Adrenal gland (tissue), 9 donors: ENCODE measurements at regions not wholly inside any gene's neighbourhood (a gene's known extent, or its start where the extent isn't known, plus 50 kb on each side); places are given as distances from the start of the nearest gene placed in this dataset.

Source experiments
- DNase-seq, 7 donors: peaks; one replicate each; pipeline ENCODE4 v3.0.0-alpha.2; 2019 to 2020
- H3K27ac ChIP-seq, 5 donors: fragments of 200-600 bp; sonication (generic) in 4 of 5; 1 replicate in 3 of 5; 2 replicates in 2 of 5; pipeline versions ENCODE4 v1.5.1 to v1.8.0; 2016 to 2020; ENCODE audit warnings: mild to moderate bottlenecking in 1 of 5
- H3K27me3 ChIP-seq: fragments of 200-600 bp; 2 replicates; pipeline ENCODE4 v1.8.0; 2021
- H3K36me3 ChIP-seq, 2 donors: fragments of 200-600 bp; replicated peaks in 1 of 2; 1 replicate in 1 of 2; 2 replicates in 1 of 2; pipeline versions ENCODE4 v1.5.1 to v1.8.0; 2018 to 2022
- H3K4me1 ChIP-seq, 2 donors: fragments of 200-600 bp; replicated peaks in 1 of 2; 1 replicate in 1 of 2; 2 replicates in 1 of 2; pipeline versions ENCODE4 v1.5.1 to v1.8.0; 2018 to 2021
- H3K4me3 ChIP-seq, 4 donors: fragments of 200-600 bp; sonication (generic) in 3 of 4; one replicate each; pipeline ENCODE4 v1.5.1; 2016 to 2018
- H3K9me3 ChIP-seq, 3 donors: fragments of 200-600 bp; sonication (generic) in 1 of 3; replicated peaks in 1 of 3; 1 replicate in 2 of 3; 2 replicates in 1 of 3; pipeline versions ENCODE4 v1.5.1 to v1.8.0; 2016 to 2021
- CTCF ChIP-seq, 6 experiments: fragments of 450-650 bp in 4 of 6; fragments of 200-600 bp in 2 of 6; sonication (generic) in 1 of 6; IDR thresholded peaks; 1 replicate in 5 of 6; 2 replicates in 1 of 6; pipeline versions ENCODE4 v1.5.1 to v1.8.0; 2016 to 2021; ENCODE audit warnings: antibody characterized with exemption in 6 of 6, mild to moderate bottlenecking in 2 of 6, moderate library complexity in 1 of 6
- POLR2A ChIP-seq, 2 donors: fragments of 450-650 bp; IDR thresholded peaks; one replicate each; pipeline ENCODE4 v1.6.1; 2017; ENCODE audit warnings: antibody characterized with exemption in 2 of 2, mild to moderate bottlenecking in 2 of 2, moderate library complexity in 1 of 2
- WGBS, 4 donors: extraction: QIAGEN DNeasy Blood & Tissue Kit in 2 of 4; methylation state at CpG; one replicate each; pipeline versions ENCODE4 v1.1.5 to v1.1.7; 2013 to 2017; 5-methylcytosine and 5-hydroxymethylcytosine counted together
- intact Hi-C, 2 donors: fragments of 100-400 bp; cut with DNase I; formaldehyde crosslinking; loops; one replicate each; pipeline versions ENCODE4 v1.14.1 to v1.15.0; 2022 to 2023
- donor health status: healthy with polysubstance abuse.
- donor health status: Bipolar disorder and iron deficiency.
- donor health status: DM: yes; HTN: yes; CAD: no.
- donor health status: DM: no; HTN: no; CAD: no.
- donor health status: DM: no; HTN: no; CAD: no.

GRCh38 chr2:182477774-182478173, 50.9 kb upstream of the PDE1A start:
- no peak for DNase-seq
- Histone ChIP-seq H3K4me3 (no peak overlapping the region), H3K36me3 (no peaks in the 10 kb centered on the region), H3K9me3 (no peaks in the 10 kb centered on the region), H3K27me3 (no peaks in the 10 kb centered on the region), H3K27ac (no peak overlapping the region), H3K4me1 (no peaks in the 10 kb centered on the region)
- intact Hi-C loops: no loop called here
- no peak for TF ChIP-seq POLR2A (IDR thresholded peaks at IDR 0.05)
- TF ChIP-seq CTCF (IDR thresholded peaks at IDR 0.05): no peak
- 64 to 73% (median 68%) methylated on average over 6 of the region's 6 CpGs for WGBS, 4 donors

- H3K27ac ChIP-seq: no peak overlapping the region
- no peak overlapping the region for H3K4me3 ChIP-seq
- DNase-seq: no peak
- TF ChIP-seq CTCF (IDR thresholded peaks at IDR 0.05) (no peak), POLR2A (IDR thresholded peaks at IDR 0.05) (no peak)
- intact Hi-C loops: no loop called here
- no peaks in the 10 kb centered on the region for H3K9me3 ChIP-seq
- WGBS, 4 donors: 76 to 81% (median 79%) methylated on average over 2 of the region's 2 CpGs
- H3K4me1 ChIP-seq: no peaks in the 10 kb centered on the region
- H3K27me3 ChIP-seq: no peaks in the 10 kb centered on the region
- H3K36me3 ChIP-seq: no peaks in the 10 kb centered on the region
Observed at GRCh38 chr2:182481676-182482075, 54.8 kb upstream of the PDE1A start.

- Histone ChIP-seq H3K9me3 (no peaks in the 10 kb centered on the region), H3K36me3 (no peaks in the 10 kb centered on the region), H3K27ac (no peak overlapping the region), H3K4me1 (no peaks in the 10 kb centered on the region), H3K27me3 (no peaks in the 10 kb centered on the region), H3K4me3 (no peak overlapping the region)
- DNase-seq: no peak
- TF ChIP-seq POLR2A (IDR thresholded peaks at IDR 0.05) (no peak), CTCF (IDR thresholded peaks at IDR 0.05) (no peak)
- WGBS, 4 donors: 63 to 85% (median 76%) methylated on average over 2 of the region's 2 CpGs
- intact Hi-C loops: no loop called here
Observed at GRCh38 chr2:182482511-182482910, 55.7 kb upstream of the PDE1A start.

- Histone ChIP-seq H3K4me1 (no peaks in the 10 kb centered on the region), H3K9me3 (no peaks in the 10 kb centered on the region), H3K36me3 (no peaks in the 10 kb centered on the region), H3K27me3 (no peaks in the 10 kb centered on the region), H3K4me3 (no peak overlapping the region), H3K27ac (no peak overlapping the region)
- intact Hi-C loops: no loop called here
- TF ChIP-seq POLR2A (IDR thresholded peaks at IDR 0.05): no peak
- DNase-seq: no peak
- 76 to 84% (median 78%) methylated on average over 2 of the region's 2 CpGs for WGBS, 4 donors
Observed at GRCh38 chr2:182496596-182496995, 69.8 kb upstream of the PDE1A start.

- Histone ChIP-seq H3K4me1 (no peaks in the 10 kb centered on the region), H3K36me3 (no peaks in the 10 kb centered on the region), H3K27me3 (no peaks in the 10 kb centered on the region), H3K9me3 (no peaks in the 10 kb centered on the region), H3K4me3 (no peak overlapping the region), H3K27ac (no peak overlapping the region)
- TF ChIP-seq POLR2A (IDR thresholded peaks at IDR 0.05): no peak
- no peak for TF ChIP-seq CTCF (IDR thresholded peaks at IDR 0.05)
- intact Hi-C loops: no loop called here
- DNase-seq: no peak
- 64 to 68% (median 64%) methylated on average over 3 of the region's 3 CpGs for WGBS, 4 donors
Observed at GRCh38 chr2:182499706-182500470, 73.1 kb upstream of the PDE1A start.
